Left lobe of liver (tissue), 2 donors: ENCODE measurements at regions not wholly inside any gene's neighbourhood (a gene's known extent, or its start where the extent isn't known, plus 50 kb on each side); places are given as distances from the start of the nearest gene placed in this dataset.
"Not testable (repeated sequence)": the region's sequence is repeated elsewhere in the genome, so short reads cannot be mapped to it uniquely, and the experiment has no call there.

Experiments used
- ATAC-seq: fragments of 200-7000 bp; cut with Tn5 transposase; one replicate; pipeline ENCODE4 v1.9.1; 2020; ENCODE audit warnings: mild to moderate bottlenecking, moderate library complexity
- DNase-seq: peaks from one replicate; pipeline ENCODE4 v3.0.0-alpha.2; 2020; ENCODE audit warnings: low spot score
- donor health status: DM: no; HTN: no; CAD: no; lungs with moderate emphysema.
- donor health status: DM: no; HTN: yes; CAD: no.

DNA sequence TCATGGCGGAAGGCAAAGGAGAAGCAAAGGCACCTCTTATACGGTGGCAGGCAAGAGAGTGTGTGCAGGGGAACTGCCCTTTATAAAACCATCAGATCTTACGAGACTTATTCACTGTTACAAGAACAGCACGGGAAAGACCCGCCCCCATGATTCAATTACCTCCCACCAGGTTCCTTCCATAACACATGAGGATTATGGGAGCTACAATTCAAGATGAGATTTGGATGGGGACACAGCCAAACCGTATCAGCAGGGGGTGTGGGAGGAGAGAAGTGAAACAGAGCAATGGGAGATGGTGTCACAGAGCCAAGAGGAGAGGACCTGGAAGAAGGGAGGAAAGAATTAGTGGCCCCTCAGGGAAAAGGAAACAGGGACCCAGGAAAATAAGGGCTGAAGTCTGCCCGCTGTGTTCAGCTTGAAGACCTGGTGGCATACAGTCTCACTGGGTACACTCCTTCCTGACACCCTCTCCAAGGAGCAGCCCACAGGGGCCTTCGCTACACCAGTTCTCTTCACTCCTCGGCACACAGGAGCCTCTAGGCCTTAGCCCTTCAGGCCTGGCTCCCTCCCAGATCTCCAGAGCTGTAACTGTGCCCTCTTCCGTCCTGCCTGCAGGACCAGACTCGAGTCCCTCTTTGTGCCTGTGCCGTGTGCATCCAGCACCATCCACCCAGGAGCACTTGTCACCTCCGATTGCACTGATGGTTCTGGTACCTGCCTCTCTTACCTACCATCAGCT, 262.1 kb downstream of the EIPR1 start:
- ATAC-seq (no peak), DNase-seq (peak; percentile 18)

DNA sequence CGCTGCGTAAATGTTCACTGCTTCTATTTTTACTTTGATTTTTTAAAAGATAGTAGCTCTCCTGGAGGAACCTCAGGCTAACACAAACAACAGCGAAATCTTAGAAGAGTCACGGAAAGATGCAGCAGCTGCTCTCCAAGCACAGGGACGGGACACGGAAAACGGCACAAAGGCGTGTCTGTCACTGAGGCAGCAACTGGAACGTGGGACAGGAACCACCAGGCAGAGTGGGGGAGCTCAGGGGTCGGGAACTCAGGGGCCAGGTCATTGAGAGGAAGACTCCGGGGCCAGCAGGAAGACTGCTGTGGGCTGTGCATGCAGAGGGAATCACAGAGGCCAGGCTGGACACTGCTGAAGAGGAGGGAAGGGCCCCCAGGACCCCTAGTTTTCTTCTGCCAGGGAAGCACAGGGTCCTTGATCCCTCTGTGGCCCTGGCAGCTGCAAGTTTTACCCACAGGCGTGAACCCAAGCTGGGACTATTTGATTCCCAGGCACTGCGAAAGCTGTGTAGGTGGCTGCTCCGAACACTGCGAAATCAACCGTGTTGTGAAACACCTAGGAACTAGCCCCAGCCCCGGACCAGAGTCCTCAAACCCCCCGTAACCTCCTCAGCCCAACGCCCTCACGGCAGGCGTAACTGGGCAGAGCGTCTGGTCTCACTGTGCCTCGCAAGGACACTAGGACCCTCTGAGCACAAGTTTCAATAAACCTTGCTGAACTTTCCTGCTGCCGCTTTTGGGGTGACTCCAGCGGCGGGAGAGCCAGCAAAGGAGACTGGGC, 263.0 kb downstream of the EIPR1 start:
- ATAC-seq (no peak), DNase-seq (peak; percentile 28)

DNA sequence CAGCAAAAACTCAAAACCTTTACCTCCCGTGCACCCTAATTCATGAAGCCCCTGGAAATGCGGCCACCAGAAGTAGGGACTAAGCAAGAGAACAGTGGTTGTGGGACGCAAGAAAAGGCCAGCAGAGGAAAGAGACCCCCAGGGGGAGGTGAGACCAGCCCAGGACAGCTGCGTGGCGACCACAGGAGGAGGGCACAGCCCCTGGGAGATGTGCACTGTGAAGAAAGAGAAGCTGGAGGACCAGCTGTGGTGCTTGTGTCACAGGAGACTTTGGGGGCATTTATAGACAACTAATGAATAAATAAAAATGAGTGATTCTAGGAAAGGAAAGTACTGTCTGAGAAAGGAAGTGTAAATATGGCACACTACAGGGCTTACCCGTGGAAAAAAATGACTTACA, 263.8 kb downstream of the EIPR1 start:
- ATAC-seq (no peak), DNase-seq (no peak)

- ATAC-seq (no peak), DNase-seq (no peak)
These were observed 264.5 kb downstream of the EIPR1 start for GRCh38 chr2:3113122-3113521.

GRCh38 chr2:3112553-3112952, 265.1 kb downstream of the EIPR1 start:
- no peak for ATAC-seq
- DNase-seq = no peak

DNA sequence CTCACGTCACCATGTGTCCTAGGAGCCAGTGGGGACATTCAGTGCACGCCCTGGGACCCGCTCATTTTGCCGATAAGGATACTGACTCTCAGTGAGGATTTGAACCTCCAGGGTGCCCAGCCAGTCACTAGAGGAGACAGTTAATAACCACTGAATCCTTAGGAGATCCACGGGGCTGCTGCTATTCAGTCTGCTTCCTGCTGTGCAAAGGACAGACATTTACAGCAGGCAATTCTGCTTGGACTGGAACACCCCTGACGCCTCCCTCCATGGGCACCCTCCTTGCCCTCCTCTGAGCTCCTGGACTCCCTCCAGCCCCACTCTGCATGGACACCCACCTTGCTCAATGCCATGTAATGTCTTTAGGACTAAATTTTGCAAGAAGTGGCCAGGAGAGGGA, 265.5 kb downstream of the EIPR1 start:
- ATAC-seq (no peak), DNase-seq (peak; percentile 18)

DNA sequence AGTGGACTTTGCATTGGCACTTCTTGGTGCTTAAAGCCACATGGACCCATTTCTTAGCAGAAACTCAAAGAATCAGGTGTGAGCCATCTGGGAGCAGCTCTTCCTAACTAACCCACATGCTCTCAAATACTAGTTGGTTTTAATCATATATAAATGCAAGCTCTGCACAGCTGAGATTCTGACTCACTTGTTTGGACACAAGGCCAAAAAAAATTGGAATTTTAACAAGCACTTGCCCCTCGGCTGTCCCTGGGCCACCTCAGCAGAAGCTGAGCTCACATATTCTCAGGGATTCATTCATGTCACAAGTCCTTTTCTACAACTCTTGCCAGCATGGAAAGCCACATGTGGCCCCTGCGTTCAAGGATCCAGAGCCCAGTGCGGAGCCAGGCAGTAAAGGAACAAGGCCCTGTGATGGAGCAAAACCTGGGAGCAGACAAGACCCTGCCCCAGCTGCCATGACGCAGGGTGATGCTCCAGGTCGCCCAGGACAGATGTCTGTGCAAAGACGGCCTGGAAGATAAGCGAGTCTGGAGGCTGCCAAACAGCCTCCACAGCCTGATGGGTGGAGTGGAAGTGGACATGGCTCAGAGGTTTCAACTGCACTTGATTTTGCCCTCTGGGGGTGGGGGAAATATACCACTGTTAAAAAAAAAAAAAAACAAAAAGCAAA, 266.5 kb downstream of the EIPR1 start:
- ATAC-seq (no peak), DNase-seq (peak; percentile 33)

DNA sequence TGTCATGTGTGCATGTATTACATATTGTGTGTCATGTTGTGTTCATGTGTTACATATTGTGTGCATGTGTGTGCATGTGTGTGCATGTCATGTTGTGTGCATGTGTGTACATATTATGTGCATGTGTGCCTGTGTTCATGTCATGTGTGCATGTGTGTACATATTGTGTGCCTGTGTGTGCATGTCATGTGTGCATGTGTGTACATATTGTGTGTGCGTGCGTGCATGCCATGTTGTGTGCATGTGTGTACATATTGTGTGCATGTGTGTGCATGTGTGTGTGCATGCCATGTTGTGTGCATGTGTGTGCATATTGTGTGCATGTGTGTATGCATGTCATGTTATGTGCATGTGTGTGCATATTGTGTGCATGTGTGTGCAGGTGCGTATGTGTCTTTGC, 267.1 kb downstream of the EIPR1 start:
- no peak for DNase-seq
- no peak for ATAC-seq

DNA sequence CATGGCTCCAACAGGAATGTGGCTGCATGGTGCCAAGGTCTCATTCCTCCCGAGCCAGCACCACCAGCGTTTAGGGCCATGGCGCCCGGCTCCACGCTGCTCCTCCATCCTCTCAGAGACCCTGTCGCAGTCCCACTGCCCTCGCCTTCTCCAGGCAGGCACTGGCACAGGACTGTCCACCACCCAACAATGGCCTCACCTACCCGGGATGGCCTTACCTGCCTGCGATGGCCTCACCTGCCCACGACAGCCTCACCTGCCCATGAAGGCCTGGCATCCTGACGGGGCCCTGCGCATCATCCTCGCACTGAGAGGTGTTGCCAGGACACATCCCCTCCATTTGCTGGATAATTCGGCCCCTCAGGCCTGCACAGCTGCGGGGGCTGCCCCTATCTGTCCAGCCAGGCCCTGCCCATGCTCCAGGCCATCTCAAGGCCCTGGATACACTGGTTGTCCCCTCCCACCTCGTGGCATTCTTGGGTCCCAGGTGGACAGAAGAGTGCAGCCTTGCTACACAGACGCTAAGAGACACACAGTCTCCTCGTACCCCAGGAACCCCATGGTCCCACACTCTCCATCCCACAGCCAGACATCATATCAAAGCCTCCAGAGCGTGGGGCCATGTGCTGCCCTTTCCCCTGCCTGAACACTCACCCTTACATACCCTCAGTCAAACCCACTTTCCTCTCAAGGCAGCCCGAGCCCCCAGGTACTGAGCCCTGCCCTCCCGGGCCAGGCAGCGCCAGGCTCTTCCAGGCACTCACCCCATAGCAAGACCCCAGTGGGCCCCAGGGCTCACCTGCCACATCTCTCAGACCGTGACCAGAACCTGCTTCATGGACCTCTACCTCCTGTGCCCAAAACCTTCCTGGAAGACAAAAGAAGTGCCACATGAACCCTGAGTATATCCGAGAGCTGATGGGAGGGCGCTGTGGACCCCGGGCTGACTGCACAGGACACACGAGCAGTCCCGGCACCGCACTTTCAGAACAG, 268.6 kb downstream of the EIPR1 start:
- DNase-seq = peak; percentile 39
- ATAC-seq = no peak

- ATAC-seq (no peak), DNase-seq (peak; percentile 22)
These were observed 269.5 kb downstream of the EIPR1 start for GRCh38 chr2:3108105-3108504.

- DNase-seq = peak; percentile 15
- ATAC-seq = no peak
These were observed 270.1 kb downstream of the EIPR1 start for GRCh38 chr2:3107567-3107966.

- ATAC-seq (no peak), DNase-seq (peak; percentile 27)
These were observed 271.6 kb downstream of the EIPR1 start for GRCh38 chr2:3105814-3106569.

GRCh38 chr2:3104958-3105813, 272.4 kb downstream of the EIPR1 start:
- DNase-seq = peak; percentile 31
- ATAC-seq = not testable (repeated sequence)

- ATAC-seq (no peak), DNase-seq (peak; percentile 18)
These were observed 273.4 kb downstream of the EIPR1 start for GRCh38 chr2:3104261-3104660.

DNA sequence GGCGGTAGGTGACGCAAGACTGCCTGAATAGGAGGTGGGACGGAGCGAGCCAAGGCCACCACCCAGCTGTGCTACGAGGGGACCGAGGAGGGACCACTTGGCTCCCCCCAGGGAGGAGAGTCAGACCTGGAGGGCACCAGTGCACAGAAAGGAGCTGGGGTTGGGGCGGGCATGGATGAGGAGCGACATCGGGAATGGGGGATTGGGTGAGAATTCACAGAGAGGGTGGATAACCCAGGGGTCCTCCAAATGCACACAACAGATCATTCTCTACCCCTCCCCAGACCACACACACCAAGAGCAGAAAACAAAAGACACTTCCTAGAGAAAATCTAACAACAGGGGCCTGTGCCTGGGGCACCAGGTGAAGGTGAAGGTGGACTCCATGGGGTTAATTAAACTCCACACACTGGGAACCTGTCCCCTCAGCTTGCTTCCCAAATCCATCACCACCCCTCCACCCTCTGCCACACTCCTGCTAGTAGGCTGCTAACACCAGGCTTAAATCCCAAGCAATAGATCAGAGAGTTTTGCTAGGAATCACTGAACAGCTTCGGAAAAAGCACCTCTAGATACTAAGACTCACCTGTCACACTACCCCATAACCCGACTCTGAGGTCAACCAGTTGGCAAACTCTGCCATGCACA, 274.6 kb downstream of the EIPR1 start:
- peak; percentile 23 for DNase-seq
- ATAC-seq = no peak

DNA sequence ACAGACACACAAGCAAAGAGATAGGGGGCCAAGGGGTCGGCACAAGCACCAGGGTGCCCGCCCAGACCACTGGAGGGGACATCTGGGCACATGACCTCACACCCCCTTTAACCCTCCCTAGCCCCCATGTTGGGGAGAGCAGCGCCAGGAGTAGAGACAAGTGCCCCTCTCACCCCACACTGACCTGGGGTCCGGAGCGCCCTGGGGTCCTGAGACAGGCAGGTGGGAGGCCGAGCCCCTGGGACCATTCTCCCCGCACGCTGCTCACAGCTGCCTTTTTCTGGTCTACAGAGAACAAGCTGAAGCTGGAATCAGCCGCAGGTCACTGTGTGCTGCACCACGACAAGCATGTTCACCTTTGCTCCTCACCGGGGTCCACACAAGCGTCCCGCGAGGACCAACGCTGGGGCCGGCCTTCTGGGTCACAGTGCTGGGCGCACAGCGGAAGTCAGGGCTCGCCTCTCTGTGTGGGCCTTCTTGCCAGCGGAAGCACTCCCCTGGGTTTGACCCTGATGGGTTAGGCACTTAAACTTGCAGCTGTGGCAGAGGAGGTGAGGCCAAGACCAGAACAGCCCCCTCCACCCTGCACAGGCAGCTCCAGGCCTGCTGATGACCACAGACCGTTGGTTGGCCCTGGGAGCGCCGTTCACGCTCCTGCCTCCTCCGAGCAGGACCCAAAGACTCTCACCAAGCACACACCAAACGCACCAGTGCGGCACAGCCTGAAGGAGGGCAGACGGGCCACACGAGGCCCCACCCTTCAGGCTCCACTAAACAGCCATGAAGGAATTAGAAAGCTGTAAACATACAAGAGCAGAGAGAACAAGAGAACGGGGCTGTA, 275.3 kb downstream of the EIPR1 start:
- DNase-seq = peak; percentile 33
- ATAC-seq = no peak
